ENCODE measurements at regions not wholly inside any gene's neighbourhood (a gene's known extent, or its start where the extent isn't known, plus 50 kb on each side); places are given as distances from the start of the nearest gene placed in this dataset.
"Not testable (repeated sequence)": the region's sequence is repeated elsewhere in the genome, so short reads cannot be mapped to it uniquely, and the experiment has no call there.

GRCh38 chr13:44814161-44814560 is 175.1 kb downstream of the NUFIP1 start:
- no peak for DNase-seq (ENCODE audit: low read depth in 2 of 2)

GRCh38 chr13:44812818-44813217 is 176.5 kb downstream of the NUFIP1 start:
- no peak for DNase-seq (ENCODE audit: low read depth in 2 of 2)

GRCh38 chr13:44810061-44810840 is 179.0 kb downstream of the NUFIP1 start:
- no peak for DNase-seq (ENCODE audit: low read depth in 2 of 2)

- DNase-seq (ENCODE audit: low read depth in 2 of 2), result no peak
These were observed 180.1 kb downstream of the NUFIP1 start for GRCh38 chr13:44809190-44809589.

GRCh38 chr13:44808185-44808584 is 181.1 kb downstream of the NUFIP1 start:
- DNase-seq (ENCODE audit: low read depth in 2 of 2), result no peak

DNA sequence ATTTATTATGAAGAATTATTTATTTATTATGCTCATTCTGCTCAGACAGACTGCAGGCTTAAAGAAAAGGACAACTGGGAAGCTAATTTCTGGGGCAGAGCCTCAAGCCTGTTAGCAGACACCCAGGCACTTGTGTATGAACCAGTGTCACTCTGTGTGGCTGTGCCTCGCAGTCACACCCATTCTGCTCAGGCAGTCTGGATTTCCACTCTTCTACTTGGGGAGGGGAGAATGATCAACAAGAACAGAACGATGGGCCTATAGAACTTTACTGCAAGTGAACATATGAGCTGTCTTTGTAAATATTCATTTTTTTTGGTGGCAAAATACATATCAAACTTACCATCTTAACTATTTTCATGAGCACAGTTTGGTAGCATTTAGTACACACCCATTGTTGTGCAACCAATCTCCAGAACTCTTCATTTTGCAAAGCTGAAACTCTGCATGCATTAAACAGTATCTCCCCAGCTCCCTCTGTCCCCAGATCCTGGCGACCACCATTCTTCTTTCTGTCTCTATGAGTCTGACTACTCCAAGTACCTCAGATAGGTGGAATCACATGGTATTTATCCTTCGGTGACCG is 181.7 kb downstream of the NUFIP1 start:
- no peak for DNase-seq (ENCODE audit: low read depth in 2 of 2)

- DNase-seq (ENCODE audit: low read depth in 2 of 2), result no peak
These were observed 182.4 kb downstream of the NUFIP1 start for GRCh38 chr13:44806826-44807225.

DNA sequence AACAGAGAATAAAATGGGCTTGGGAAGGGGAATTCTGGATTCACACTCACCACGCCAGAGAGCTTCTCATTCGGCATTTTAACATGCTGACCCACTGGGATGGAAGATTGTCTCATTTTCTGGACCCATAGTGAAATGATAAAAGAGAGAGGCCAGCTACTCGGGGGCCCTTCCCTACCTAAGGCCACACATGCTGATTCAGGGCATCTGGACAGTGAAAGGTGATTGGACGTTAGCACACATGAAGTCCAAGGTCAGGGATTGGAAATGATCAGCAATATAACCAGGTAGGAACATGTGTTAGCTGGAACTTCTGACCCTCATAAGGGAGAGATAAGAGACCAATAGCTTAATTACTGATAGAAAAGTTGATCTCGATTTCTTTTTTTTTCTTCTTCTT is 183.7 kb downstream of the NUFIP1 start:
- no peak for DNase-seq (ENCODE audit: low read depth in 2 of 2)

DNA sequence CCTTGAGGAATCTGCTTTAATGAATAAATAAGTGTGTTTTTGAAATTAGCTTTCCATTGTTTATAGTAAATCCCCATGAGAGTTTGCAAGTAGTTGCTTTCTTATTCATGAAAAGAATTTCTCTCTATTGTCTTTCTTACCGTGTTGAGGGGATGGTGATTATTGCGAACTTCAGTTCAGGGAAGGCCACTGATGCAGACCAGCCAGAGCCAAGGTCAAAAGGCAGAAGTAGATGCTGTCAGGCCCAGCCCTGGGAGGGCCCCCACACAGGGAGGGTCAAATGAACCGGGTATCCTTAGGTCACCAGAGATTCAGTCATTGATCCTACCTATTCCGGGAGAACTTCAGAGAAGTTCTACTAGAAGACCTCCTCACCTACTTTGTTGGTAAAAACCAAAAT is 185.9 kb downstream of the NUFIP1 start:
- no peak for DNase-seq (ENCODE audit: low read depth in 2 of 2)

- DNase-seq (ENCODE audit: low read depth in 2 of 2), result no peak
These were observed 186.8 kb downstream of the NUFIP1 start for GRCh38 chr13:44802491-44802890.

GRCh38 chr13:44801990-44802389 is 187.3 kb downstream of the NUFIP1 start:
- DNase-seq (ENCODE audit: low read depth in 2 of 2), result no peak

DNA sequence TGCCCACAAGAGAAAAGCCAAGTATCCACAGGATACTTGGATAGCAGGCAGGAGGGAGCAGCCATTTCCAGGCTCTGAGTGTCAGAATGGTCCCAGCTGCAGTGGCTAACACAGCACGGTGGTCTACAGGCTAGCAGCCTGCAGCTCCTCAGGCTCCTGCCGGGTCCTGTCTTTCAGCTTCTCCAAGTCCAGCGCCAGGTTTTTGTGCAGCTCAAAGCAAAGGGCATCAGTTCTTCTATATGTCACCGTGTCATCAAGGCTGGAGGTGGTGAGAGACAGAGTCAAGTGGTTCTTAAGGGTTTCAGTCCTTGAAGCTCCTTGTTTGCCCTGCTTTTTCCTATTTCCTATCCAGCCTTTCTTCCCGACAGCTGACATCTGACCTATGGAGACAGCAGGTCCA is 188.6 kb downstream of the NUFIP1 start:
- DNase-seq (ENCODE audit: low read depth in 2 of 2), result no peak

GRCh38 chr13:44797685-44798084 is 191.6 kb downstream of the NUFIP1 start:
- DNase-seq (ENCODE audit: low read depth in 2 of 2), result no peak

DNA sequence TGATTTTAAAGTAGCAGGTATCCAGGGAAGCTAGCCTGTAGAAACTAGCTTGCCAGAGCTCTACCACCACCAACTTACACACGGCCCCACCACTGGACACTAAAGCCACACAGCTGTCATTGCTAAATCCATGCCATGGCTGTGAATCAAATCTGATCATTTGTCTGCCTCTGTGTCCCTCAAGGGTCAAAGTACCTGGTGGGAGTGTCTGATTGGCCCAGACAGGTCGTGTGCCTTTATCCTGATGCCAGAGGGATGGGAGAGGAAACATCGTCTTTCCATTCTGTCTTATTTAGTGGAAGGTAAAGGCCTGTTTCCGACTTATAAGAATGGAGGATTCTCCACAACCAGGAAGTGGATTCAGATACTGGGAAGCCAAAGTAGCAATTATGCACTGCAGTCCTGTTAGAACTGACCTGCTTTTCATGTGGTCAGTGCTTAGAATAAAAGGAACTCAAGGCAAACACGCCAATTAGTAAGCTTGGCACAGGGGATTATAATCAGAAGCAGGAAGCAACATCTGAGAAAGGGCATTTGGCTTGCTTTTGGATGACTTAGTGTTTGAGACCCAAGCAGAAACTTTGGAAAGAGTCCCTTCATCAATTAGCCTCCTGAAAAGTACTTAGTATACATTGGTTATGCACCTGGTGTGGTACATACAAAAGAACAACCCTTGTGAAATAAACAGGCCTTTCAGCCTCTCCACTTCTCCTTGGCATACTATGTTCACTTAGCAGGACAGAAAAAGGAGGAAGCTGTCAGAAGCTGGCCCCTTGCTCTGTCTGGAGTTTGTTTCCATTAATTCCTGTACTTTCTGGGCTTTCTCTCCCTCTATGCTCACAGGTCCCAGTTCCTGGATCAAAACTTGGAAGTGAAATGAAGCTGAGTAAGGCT is 192.4 kb downstream of the NUFIP1 start:
- DNase-seq (ENCODE audit: low read depth in 2 of 2), result no peak

- DNase-seq (ENCODE audit: low read depth in 2 of 2), result not testable (repeated sequence)
These were observed 193.2 kb downstream of the NUFIP1 start for GRCh38 chr13:44796039-44796438.

GRCh38 chr13:44795176-44795575 is 194.1 kb downstream of the NUFIP1 start:
- no peak for DNase-seq (ENCODE audit: low read depth in 2 of 2)

- no peak for DNase-seq (ENCODE audit: low read depth in 2 of 2)
These were observed 197.2 kb downstream of the NUFIP1 start for GRCh38 chr13:44792096-44792495.

DNA sequence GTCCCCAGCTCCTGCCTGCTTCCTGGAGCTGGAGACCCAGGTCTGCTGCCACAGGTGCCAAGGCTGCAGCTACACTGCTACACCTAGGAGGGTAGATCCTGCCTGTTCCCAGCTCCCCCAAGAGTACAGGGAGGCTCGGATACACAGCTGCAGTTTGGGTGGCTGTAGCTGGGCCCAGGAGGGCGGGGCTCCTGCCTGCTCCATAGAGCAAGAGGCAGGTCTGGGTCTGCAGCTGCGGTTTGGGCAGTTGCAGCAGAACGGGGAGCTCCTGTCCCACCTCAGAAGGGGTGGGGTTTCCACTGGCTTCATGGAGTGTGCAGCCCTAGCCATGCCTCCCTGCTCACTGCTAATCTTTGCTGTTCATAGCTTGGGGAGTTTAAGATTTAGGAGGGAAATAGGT is 199.0 kb downstream of the NUFIP1 start:
- no peak for DNase-seq (ENCODE audit: low read depth in 2 of 2)

GRCh38 chr13:44787617-44788016 is 201.7 kb downstream of the NUFIP1 start:
- no peak for DNase-seq (ENCODE audit: low read depth in 2 of 2)

- DNase-seq (ENCODE audit: low read depth in 2 of 2), result no peak
These were observed 202.5 kb downstream of the NUFIP1 start for GRCh38 chr13:44786756-44787155.

GRCh38 chr13:44785401-44785800 is 203.9 kb downstream of the NUFIP1 start:
- no peak for DNase-seq (ENCODE audit: low read depth in 2 of 2)

GRCh38 chr13:44784708-44785080 is 204.6 kb downstream of the NUFIP1 start:
- no peak for DNase-seq (ENCODE audit: low read depth in 2 of 2)
